Body of pancreas (tissue), 4 donors: ENCODE measurements at regions not wholly inside any gene's neighbourhood (a gene's known extent, or its start where the extent isn't known, plus 50 kb on each side); places are given as distances from the start of the nearest gene placed in this dataset.
A peak's percentile ranks its signal among the peaks of the same experiment; 100 is the strongest.

Experiments
- ATAC-seq: fragments of 150-250 bp; one replicate; pipeline ENCODE4 v1.9.1; 2016
- DNase-seq, 4 donors: peaks; one replicate each; pipeline ENCODE4 v3.0.0-alpha.2; 2019
- H3K27ac ChIP-seq, 4 donors: fragments of 200-600 bp; sonication (generic); 1 replicate in 3 of 4; 2 replicates in 1 of 4; pipeline versions ENCODE4 v1.5.1 to v1.6.1; 2016 to 2019; ENCODE audit warnings: mild to moderate bottlenecking in 1 of 4, mixed read lengths in 1 of 4, moderate library complexity in 1 of 4
- H3K27me3 ChIP-seq, 2 donors: fragments of 200-600 bp; sonication (generic); one replicate each; pipeline ENCODE4 v1.6.0; 2016; ENCODE audit warnings: mild to moderate bottlenecking in 1 of 2
- H3K36me3 ChIP-seq, 2 donors: fragments of 200-600 bp; sonication (generic); replicated peaks in 1 of 2; 2 replicates each; pipeline ENCODE4 v1.5.1; 2016; ENCODE audit warnings: low read depth in 2 of 2; ENCODE audit not compliant: insufficient read depth in 1 of 2
- H3K4me1 ChIP-seq: fragments of 200-600 bp; sonication (generic); one replicate; pipeline ENCODE4 v1.6.0; 2016
- H3K4me3 ChIP-seq, 2 donors: fragments of 200-600 bp; sonication (generic); 1 replicate in 1 of 2; 2 replicates in 1 of 2; pipeline ENCODE4 v1.5.1; 2016 to 2019
- H3K9me3 ChIP-seq, 3 donors: fragments of 200-600 bp; sonication (generic); 1 replicate in 2 of 3; 2 replicates in 1 of 3; pipeline ENCODE4 v1.5.1; 2016
- CTCF ChIP-seq, 7 experiments: fragments of 450-650 bp in 4 of 7; fragments of 200-600 bp in 3 of 7; sonication (generic) in 3 of 7; IDR thresholded peaks; one replicate each; pipeline ENCODE4 v1.5.1; 2016 to 2019; ENCODE audit warnings: antibody characterized with exemption in 7 of 7
- POLR2A ChIP-seq, 3 donors: fragments of 450-650 bp; IDR thresholded peaks; one replicate each; pipeline ENCODE4 v1.6.1; 2016; ENCODE audit warnings: antibody characterized with exemption in 3 of 3, mild to moderate bottlenecking in 2 of 3
- WGBS, 2 donors: methylation state at CpG; one replicate each; pipeline ENCODE4 v1.1.5; 2017; 5-methylcytosine and 5-hydroxymethylcytosine counted together
- intact Hi-C: fragments of 100-400 bp; cut with DNase I; formaldehyde crosslinking; loops from one replicate; pipeline ENCODE4 v1.15.1; 2023

GRCh38 chr9:86456416-86456815, 102.2 kb upstream of the TUT7 start:
- DNase-seq (no peak), ATAC-seq (no peak)
- H3K36me3 ChIP-seq: no peaks in the 10 kb centered on the region
- TF ChIP-seq POLR2A (IDR thresholded peaks at IDR 0.05): no peak
- TF ChIP-seq CTCF (IDR thresholded peaks at IDR 0.05): no peak
- H3K27me3 ChIP-seq: no peaks in the 10 kb centered on the region
- 64 to 69% methylated on average over 4 of the region's 4 CpGs for WGBS, 2 donors
- intact Hi-C loops: no loop called here
- no peaks in the 10 kb centered on the region for H3K9me3 ChIP-seq
- H3K4me1 ChIP-seq: peaks cover 24% of the 10 kb centered on the region
- H3K27ac ChIP-seq: peak overlapping the region in 3 of 4 donors; percentile 55 to 68 (median 57)
- H3K4me3 ChIP-seq: no peak overlapping the region

DNA sequence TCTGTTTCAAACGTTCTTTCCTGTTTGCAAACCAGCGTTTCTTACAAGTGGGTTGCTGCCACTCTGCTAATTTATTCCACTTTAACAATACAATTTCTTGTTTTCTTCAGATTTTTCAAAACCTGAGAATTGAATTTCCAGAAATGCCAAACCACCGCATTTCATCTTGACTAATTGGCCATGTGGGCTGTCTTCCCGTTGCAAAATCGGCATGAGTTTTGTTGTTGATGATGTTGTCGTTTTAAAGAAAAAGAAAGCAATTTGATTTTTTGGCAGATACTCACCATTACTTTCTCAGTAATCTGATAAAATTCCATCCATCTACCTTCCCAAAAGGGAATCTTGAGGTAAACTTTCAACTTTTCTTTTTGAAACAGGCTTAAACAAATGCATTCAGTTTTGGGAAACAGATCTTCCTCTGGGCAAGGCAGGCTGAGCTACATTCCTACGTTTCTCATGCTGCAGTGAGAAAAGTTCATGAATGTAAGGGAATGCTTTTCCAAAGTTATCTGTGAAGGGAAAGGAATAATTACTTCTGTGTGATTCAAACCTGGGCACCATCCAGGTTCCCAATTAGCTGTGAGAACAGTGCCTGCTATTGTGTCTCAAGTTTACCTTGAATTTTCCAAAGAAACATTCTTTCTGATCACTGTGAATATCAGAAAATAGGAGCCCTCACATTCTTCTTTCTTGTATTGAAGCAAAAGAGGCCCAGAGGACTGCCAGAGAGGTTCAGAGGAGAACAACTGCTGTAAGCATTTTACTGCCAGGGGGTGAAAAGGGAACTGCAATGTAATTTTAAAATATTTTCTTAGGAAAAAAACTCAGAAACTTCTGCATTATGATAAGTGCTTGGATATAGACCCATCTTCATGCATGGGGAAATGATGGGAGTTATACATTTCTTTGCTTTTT, 100.7 kb upstream of the TUT7 start:
- intact Hi-C loops: no loop called here
- Histone ChIP-seq H3K4me1 (peaks cover 24% of the 10 kb centered on the region), H3K4me3 (no peak overlapping the region), H3K36me3 (no peaks in the 10 kb centered on the region), H3K27me3 (no peaks in the 10 kb centered on the region), H3K9me3 (no peaks in the 10 kb centered on the region), H3K27ac (peak overlapping the region in 3 of 4 donors; percentile 55 to 68 (median 57))
- ATAC-seq (peak; percentile 56), DNase-seq (peak in 3 of 4 donors; percentile 7 to 23 (median 11))
- TF ChIP-seq POLR2A (IDR thresholded peaks at IDR 0.05): peak in 1 of 3 donors; percentile 1
- no peak for TF ChIP-seq CTCF (IDR thresholded peaks at IDR 0.05)
- WGBS, 2 donors: 27 to 35% methylated on average over 7 of the region's 7 CpGs

GRCh38 chr9:86452201-86452828, 98.1 kb upstream of the TUT7 start:
- ATAC-seq (peak; percentile 72), DNase-seq (peak in 3 of 4 donors; percentile 21 to 53 (median 44))
- H3K4me1 ChIP-seq: peaks cover 24% of the 10 kb centered on the region
- H3K27ac ChIP-seq: no peak overlapping the region
- intact Hi-C loops: no loop called here
- H3K36me3 ChIP-seq: no peaks in the 10 kb centered on the region
- H3K27me3 ChIP-seq: no peaks in the 10 kb centered on the region
- WGBS, 2 donors: 35 to 52% methylated on average over 3 of the region's 3 CpGs
- TF ChIP-seq POLR2A (IDR thresholded peaks at IDR 0.05): no peak
- no peak for TF ChIP-seq CTCF (IDR thresholded peaks at IDR 0.05)
- no peaks in the 10 kb centered on the region for H3K9me3 ChIP-seq
- no peak overlapping the region for H3K4me3 ChIP-seq

DNA sequence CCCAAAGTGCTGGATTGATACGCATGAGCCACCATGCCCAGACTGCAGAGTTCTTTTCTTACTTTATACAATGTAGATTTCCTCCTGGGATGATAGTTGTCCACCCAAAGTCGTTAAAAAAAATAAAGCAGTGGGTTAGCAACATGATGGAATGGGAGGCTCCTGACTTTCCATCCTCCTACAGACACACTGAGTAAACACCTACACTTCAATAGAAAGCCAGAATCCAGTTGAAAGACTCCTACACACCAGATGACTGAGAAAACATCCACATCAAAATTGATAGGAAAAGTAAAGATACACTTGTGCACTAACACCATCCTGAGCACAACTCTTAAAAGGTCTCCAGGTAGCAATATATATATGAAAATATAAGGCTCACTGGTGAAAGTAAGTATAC, 95.0 kb upstream of the TUT7 start:
- 73 to 79% methylated on average over 2 of the region's 2 CpGs for WGBS, 2 donors
- no peak overlapping the region for H3K4me3 ChIP-seq
- intact Hi-C loops: no loop called here
- TF ChIP-seq POLR2A (IDR thresholded peaks at IDR 0.05): no peak
- TF ChIP-seq CTCF (IDR thresholded peaks at IDR 0.05): no peak
- H3K4me1 ChIP-seq: peaks cover 14% of the 10 kb centered on the region
- H3K9me3 ChIP-seq: no peaks in the 10 kb centered on the region
- ATAC-seq: no peak
- no peaks in the 10 kb centered on the region for H3K36me3 ChIP-seq
- DNase-seq: no peak
- H3K27me3 ChIP-seq: no peaks in the 10 kb centered on the region
- H3K27ac ChIP-seq: no peak overlapping the region
